MM.1S (cell line): ENCODE measurements at regions not wholly inside any gene's neighbourhood (a gene's known extent, or its start where the extent isn't known, plus 50 kb on each side); places are given as distances from the start of the nearest gene placed in this dataset.

Experiments
- DNase-seq: peaks from one replicate; pipeline ENCODE4 v3.0.0-alpha.2; 2015
- H2AFZ ChIP-seq: fragments of 300-600 bp; sonication (generic); 2 replicates; pipeline ENCODE4 v1.6.0; 2016; ENCODE audit warnings: antibody characterized with exemption, low read length
- H3F3A ChIP-seq: fragments of 300-600 bp; sonication (generic); 2 replicates; pipeline ENCODE4 v1.6.1; 2016; ENCODE audit warnings: mild to moderate bottlenecking, antibody characterized with exemption, low read length, moderate library complexity, mixed read lengths; ENCODE audit not compliant: insufficient read depth
- H3K27ac ChIP-seq: fragments of 300-600 bp; sonication (generic); 2 replicates; pipeline ENCODE4 v1.5.1; 2016; ENCODE audit warnings: mild to moderate bottlenecking, low read length
- H3K27me3 ChIP-seq: fragments of 300-600 bp; sonication (generic); replicated peaks from 2 replicates; pipeline ENCODE4 v1.6.0; 2016; ENCODE audit warnings: low read length; ENCODE audit not compliant: insufficient read depth
- H3K36me3 ChIP-seq: fragments of 300-600 bp; sonication (generic); replicated peaks from 2 replicates; pipeline ENCODE4 v1.6.1; 2016; ENCODE audit warnings: mild to moderate bottlenecking, low read length, mixed read lengths; ENCODE audit not compliant: insufficient read depth
- H3K4me1 ChIP-seq: fragments of 300-600 bp; sonication (generic); 2 replicates; pipeline ENCODE4 v1.6.1; 2016; ENCODE audit warnings: low read length, mixed read lengths
- H3K4me2 ChIP-seq: fragments of 300-600 bp; sonication (generic); 2 replicates; pipeline ENCODE4 v1.6.0; 2016; ENCODE audit warnings: low read depth, low read length
- H3K4me3 ChIP-seq: fragments of 300-600 bp; sonication (generic); 2 replicates; pipeline ENCODE4 v1.5.1; 2016; ENCODE audit warnings: low read length, mixed read lengths
- H3K79me2 ChIP-seq: fragments of 300-600 bp; sonication (generic); 2 replicates; pipeline ENCODE4 v1.6.1; 2016; ENCODE audit warnings: mixed run types, low read length, mixed read lengths
- H3K9ac ChIP-seq: fragments of 300-600 bp; sonication (generic); 2 replicates; pipeline ENCODE4 v1.6.1; 2016; ENCODE audit warnings: low read length, mixed read lengths
- H3K9me2 ChIP-seq: fragments of 300-600 bp; sonication (generic); replicated peaks from 2 replicates; pipeline ENCODE4 v1.6.1; 2016; ENCODE audit warnings: mild to moderate bottlenecking, low read length, mixed read lengths; ENCODE audit not compliant: insufficient read depth
- H3K9me3 ChIP-seq: fragments of 300-600 bp; sonication (generic); replicated peaks from 2 replicates; pipeline ENCODE4 v1.6.1; 2016; ENCODE audit warnings: mild to moderate bottlenecking, low read length, mixed read lengths; ENCODE audit not compliant: insufficient read depth
- H4K20me1 ChIP-seq: fragments of 300-600 bp; sonication (generic); 2 replicates; pipeline ENCODE4 v1.6.1; 2016; ENCODE audit warnings: mild to moderate bottlenecking, low read length, moderate library complexity, mixed read lengths; ENCODE audit not compliant: insufficient read depth
- CTCF ChIP-seq: fragments of 300-600 bp; sonication (generic); IDR thresholded peaks from 2 replicates; pipeline ENCODE4 v1.5.1; 2016; ENCODE audit warnings: antibody characterized with exemption, low read length, mixed read lengths
- EZH2 ChIP-seq: fragments of 300-600 bp; sonication (generic); optimal IDR thresholded peaks from 2 replicates; pipeline ENCODE3; 2017; ENCODE audit warnings: low read depth, mild to moderate bottlenecking, antibody characterized with exemption, low read length, mixed read lengths
- EZH2phosphoT487 ChIP-seq: fragments of 300-600 bp; sonication (generic); IDR thresholded peaks from 2 replicates; pipeline ENCODE4 v1.6.1; 2018; ENCODE audit warnings: antibody characterized with exemption, low read length

DNA sequence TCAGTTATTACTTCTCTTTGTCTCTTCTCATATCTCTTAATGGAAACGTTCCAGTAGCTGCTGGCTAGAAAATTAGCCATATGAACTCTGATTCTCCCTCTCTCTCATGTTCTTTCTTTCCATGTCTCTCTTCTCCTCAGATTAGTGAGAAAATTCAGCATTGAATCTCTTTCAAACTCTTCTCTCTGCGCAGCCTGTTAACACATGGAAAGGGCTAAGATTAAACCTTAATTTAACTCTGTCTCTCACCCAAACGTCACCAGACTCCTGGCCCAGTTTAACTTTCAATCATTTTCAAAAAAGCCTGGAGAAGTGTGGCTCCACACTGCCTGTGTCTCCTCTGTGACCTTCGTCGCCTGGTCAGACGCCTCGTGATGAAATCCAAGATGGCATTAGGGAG lies 1234.2 kb downstream of the BCL11B start:
- Histone ChIP-seq H3K27ac (no peak overlapping the region), H3K9me2 (no peaks in the 10 kb centered on the region), H3K9me3 (no peaks in the 10 kb centered on the region), H2AFZ (no peak overlapping the region), H3K79me2 (no peaks in the 10 kb centered on the region), H3K4me1 (no peaks in the 10 kb centered on the region), H3F3A (no peaks in the 10 kb centered on the region), H3K9ac (no peak overlapping the region), H3K4me2 (no peak overlapping the region), H4K20me1 (no peaks in the 10 kb centered on the region), H3K4me3 (no peak overlapping the region), H3K27me3 (no peaks in the 10 kb centered on the region), H3K36me3 (no peaks in the 10 kb centered on the region)
- TF ChIP-seq EZH2 (no peak), EZH2phosphoT487 (no peak), CTCF (no peak)
- no peak for DNase-seq

DNA sequence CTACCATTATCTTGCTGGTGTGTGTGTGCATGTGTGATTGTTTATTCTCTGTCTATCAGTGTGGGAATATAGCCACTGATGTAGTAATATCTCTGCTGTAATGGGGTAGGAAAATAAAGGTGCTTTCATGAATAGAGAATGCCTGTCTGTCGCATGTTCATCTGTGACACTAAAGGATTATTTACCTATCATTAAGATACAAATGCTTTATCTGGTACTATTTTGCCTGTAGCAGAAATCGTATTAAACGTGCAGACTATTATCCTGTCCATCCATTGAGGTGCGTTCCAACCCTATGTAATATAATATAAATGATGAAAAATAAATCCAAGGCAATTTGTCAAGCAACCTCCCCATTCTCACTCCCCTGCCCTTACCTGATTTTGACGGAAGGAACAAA lies 1215.1 kb downstream of the BCL11B start:
- Histone ChIP-seq H3K27ac (no peak overlapping the region), H4K20me1 (no peaks in the 10 kb centered on the region), H3K79me2 (no peaks in the 10 kb centered on the region), H3K4me1 (no peaks in the 10 kb centered on the region), H3F3A (no peaks in the 10 kb centered on the region), H3K4me3 (no peak overlapping the region), H3K9ac (no peak overlapping the region), H3K9me2 (no peaks in the 10 kb centered on the region), H3K4me2 (no peak overlapping the region), H3K9me3 (no peaks in the 10 kb centered on the region), H3K36me3 (no peaks in the 10 kb centered on the region), H2AFZ (no peak overlapping the region), H3K27me3 (no peaks in the 10 kb centered on the region)
- TF ChIP-seq EZH2 = no peak
- no peak for TF ChIP-seq CTCF
- no peak for TF ChIP-seq EZH2phosphoT487
- DNase-seq = no peak

DNA sequence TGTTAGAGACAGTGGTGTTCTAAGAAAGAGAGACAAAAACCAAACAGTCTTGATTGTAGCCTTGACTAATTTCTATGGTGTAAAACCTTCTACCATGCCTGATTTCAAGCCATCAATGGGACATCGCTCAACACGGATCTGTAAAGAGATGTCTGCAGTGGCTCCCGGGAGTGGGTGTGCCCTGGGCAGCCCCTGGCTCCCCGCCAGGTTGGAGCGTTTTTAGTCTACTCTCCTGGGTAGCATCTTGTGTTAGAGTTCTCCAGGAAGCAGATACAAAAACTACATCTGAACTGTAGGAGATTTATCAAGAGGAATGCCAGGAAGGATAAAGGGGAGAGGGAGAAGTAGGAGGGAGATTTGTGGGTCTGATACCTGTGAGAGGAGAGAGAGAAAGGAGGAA lies 1212.9 kb downstream of the BCL11B start:
- Histone ChIP-seq H3K79me2 (no peaks in the 10 kb centered on the region), H3K9me2 (no peaks in the 10 kb centered on the region), H3K9me3 (no peaks in the 10 kb centered on the region), H3K4me2 (no peak overlapping the region), H3K27me3 (no peaks in the 10 kb centered on the region), H3K36me3 (no peaks in the 10 kb centered on the region), H4K20me1 (no peaks in the 10 kb centered on the region), H3K4me1 (no peaks in the 10 kb centered on the region), H3K4me3 (no peak overlapping the region), H3K9ac (no peak overlapping the region), H3F3A (no peaks in the 10 kb centered on the region), H2AFZ (no peak overlapping the region), H3K27ac (no peak overlapping the region)
- TF ChIP-seq CTCF = no peak
- no peak for TF ChIP-seq EZH2phosphoT487
- no peak for TF ChIP-seq EZH2
- no peak for DNase-seq

DNA sequence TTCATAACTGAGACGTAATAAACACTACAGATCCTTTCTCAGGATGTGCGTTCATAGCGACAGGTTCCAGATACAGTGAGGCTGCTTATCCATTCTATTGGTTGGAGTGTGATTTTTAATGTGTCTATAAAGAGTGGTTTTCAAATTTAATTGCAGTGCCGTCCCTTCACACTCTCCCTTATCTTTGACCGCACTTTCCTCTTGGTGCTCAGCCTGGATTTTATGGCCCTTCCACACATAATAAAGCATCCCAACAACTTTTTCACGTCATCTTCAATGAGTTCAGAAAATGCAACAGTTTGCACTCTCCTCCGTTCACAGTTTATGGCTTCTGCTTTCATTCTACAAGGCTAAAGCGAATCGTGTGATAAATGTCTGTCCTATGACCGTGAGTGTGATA lies 1209.9 kb downstream of the BCL11B start:
- H3K4me1 ChIP-seq = no peaks in the 10 kb centered on the region
- no peak overlapping the region for H3K4me2 ChIP-seq
- H3F3A ChIP-seq = no peaks in the 10 kb centered on the region
- no peak for DNase-seq
- H3K36me3 ChIP-seq = no peaks in the 10 kb centered on the region
- H3K27me3 ChIP-seq = no peaks in the 10 kb centered on the region
- no peak overlapping the region for H2AFZ ChIP-seq
- no peak overlapping the region for H3K4me3 ChIP-seq
- H3K79me2 ChIP-seq = no peaks in the 10 kb centered on the region
- H3K9ac ChIP-seq = no peak overlapping the region
- H4K20me1 ChIP-seq = no peaks in the 10 kb centered on the region
- no peaks in the 10 kb centered on the region for H3K9me3 ChIP-seq
- TF ChIP-seq EZH2 = no peak
- no peak for TF ChIP-seq CTCF
- no peak for TF ChIP-seq EZH2phosphoT487
- no peak overlapping the region for H3K27ac ChIP-seq
- no peaks in the 10 kb centered on the region for H3K9me2 ChIP-seq
